ENCODE measurements at regions not wholly inside any gene's neighbourhood (a gene's known extent, or its start where the extent isn't known, plus 50 kb on each side); places are given as distances from the start of the nearest gene placed in this dataset.
"Not testable (repeated sequence)": the region's sequence is repeated elsewhere in the genome, so short reads cannot be mapped to it uniquely, and the experiment has no call there.

DNA sequence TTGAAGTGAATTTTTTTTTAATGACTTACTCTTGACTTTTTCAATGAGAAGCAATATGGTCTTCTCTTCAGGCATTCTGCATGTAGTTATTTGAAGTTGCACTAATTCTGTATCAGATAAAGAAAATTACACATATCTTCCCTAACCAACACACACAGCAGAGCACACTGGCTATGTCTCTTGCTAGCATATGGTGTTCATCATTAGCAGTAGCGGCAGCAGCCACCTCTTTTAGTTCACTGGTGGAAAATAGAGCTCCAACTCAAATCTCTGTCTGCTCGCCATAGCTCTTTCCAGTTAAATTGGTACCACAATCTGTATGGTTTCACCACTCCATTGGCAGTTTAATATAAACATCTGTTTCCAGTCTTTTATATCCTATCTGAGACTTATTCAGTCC, 278.1 kb upstream of the ZEB2 start:
- no peak for DNase-seq (ENCODE audit: low read depth in 4 of 4, low spot score in 3 of 4)

DNA sequence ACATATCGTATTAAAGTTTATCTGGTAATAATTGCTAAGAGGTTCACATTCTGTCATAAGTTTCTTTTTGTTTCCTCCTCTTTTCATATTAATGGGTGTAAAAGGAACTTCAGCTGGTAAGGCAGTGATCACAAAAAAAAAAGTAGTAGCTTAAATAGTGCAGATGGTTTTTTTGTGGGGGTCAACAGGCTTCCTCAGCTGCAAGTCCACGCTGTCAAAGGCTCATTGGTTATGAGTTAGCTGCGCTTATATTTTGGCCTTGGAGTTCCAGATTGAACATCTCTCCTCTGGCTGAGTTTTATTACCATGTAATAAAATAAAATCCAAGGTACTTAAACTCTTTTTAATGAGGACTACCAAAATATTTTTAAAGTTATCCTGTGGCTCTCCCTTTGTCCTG, 277.0 kb upstream of the ZEB2 start:
- peak; percentile 60 to 72 (median 66) for DNase-seq (ENCODE audit: low read depth in 4 of 4, low spot score in 3 of 4)

DNA sequence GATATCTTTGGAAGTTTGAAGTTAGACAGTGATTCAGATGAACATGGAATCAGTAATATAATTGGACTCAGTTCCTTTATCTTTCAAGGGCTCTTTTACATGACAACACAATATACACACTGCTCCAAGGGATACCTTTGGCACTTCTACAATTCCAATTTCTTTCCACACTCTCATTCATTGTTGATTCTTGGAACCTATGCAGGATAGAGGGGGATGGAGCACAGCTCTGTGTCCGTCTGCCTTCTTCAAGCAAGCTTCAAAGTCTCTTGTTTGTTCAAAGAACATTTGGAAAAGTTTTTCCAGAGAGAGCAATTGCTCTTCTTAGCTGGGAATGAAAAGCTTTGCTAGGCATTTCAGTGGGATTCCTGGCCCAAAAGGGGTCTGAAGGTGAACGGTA, 276.2 kb upstream of the ZEB2 start:
- no peak for DNase-seq (ENCODE audit: low read depth in 4 of 4, low spot score in 3 of 4)

DNA sequence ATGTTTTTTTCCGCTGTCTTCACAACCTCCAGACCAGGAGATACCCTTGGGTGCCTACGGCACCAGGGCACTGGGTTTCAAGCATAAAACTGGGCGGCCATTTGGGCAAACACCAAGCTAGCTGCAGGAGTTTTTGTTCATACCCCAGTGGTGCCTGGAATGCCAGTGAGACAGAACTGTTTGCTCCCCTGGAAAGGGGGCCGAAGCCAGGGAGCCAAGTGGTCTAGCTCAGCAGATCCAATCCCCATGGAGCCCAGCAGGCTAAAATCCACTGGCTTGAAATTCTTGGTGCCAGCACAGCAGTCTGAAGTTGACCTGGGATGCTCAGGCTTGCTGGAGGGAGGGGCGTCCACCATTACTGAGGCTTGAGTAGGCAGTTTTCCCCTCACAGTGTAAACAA, 265.3 kb upstream of the ZEB2 start:
- no peak for DNase-seq (ENCODE audit: low read depth in 4 of 4, low spot score in 3 of 4)

DNA sequence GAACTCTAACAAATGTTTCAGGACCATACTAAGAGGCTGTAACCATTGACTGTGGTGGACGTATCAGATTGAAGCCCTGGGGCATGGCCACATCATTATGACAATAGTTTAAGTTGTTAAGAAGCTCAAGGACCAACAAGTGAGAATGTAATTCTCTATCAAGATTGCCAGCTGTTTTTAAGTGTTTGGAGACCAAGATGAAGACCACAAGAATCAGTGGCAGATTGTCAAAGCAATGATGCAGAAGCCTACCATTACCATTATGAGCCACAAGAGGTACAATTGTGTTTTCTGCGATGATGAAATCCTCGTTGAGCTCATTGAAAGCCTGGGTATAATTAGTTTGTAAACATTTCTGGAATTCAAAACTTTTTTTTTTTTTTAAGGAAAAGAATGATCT, 261.1 kb upstream of the ZEB2 start:
- DNase-seq (ENCODE audit: low read depth in 4 of 4, low spot score in 3 of 4) = no peak

DNA sequence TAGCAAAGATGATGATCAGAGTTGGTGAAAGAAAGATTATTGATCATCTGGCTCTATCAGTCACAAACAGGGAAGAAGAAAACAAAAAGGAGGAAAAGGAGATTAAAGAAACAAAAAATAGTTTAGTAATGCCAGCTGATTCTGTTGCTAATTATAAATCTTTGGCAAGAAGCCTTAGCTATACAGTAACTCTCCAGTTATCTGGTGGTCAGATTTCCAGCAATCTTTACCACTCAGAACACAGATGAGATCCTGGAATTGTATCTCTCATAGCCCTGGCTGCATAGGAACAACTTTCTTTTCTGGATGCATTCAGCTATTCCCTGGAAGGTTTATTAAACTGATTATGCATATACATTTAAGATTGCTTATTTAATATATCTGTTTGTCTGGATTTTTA, 256.8 kb upstream of the ZEB2 start:
- DNase-seq (ENCODE audit: low read depth in 4 of 4, low spot score in 3 of 4) = no peak

DNA sequence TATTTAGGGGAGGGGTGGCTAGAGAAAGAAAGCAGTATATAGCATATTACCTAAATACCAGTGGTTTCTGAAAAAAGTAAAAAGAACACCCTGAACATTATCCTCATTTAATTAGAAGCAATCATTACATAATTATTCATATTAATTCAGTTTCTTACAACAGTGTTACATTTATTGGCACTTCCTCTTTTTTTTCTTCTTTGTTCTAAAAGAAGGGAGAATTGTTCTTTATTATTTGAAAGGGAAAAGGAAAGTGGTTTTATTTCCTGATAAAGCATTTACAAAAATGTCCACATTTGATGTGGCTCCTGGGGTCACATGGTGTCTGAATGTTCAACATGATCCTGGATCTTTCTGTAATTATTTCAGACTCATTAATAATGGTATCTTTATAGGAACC, 254.9 kb upstream of the ZEB2 start:
- DNase-seq (ENCODE audit: low read depth in 4 of 4, low spot score in 3 of 4) = no peak

DNA sequence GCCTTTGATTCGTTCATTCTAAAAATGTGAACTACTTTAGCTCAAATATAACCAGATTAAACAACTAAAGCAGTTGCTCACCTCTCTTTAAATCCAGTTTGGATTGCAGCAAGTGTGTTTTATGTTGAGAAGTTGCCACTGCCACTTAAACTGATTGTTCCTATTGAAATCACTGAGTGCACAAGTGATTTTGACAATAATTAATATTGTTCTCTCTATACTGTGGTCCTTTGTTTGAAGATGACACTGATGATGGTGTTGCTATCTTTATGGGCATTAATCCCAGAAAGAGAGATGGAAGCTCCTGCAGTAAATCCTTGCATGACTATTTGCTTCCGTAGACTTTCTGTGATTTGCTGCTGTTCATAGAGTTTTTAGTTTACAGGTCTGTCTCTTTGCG, 251.4 kb upstream of the ZEB2 start:
- no peak for DNase-seq (ENCODE audit: low read depth in 4 of 4, low spot score in 3 of 4)

DNA sequence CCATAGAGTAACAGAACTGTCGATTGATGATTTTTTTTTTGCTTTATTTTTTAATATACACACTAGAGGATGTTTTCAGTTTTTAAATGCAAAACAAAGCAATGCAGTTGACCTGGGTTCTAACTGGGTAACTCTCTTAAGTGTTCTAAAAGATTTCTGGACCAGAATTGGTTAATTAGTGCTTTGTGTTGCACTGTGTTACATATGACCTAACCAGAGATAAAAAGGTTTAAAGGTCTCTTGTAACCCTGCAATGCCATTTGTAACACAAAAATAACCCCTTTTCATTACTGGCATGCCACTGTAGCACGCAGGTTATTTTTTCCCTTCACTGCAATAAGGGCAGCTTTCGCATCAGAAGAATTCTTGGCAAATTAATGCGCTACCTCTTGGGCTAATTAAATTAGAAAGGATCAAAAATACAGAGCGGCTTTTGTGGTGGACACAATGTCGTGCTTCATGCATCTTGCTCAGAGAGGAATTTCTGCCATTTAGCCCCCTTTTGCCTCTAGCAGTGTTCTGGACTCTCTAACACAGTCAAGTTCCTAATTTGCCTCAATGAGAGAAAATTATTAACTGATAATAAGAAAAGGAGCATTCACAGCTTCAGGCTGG, 250.8 kb upstream of the ZEB2 start:
- DNase-seq (ENCODE audit: low read depth in 4 of 4, low spot score in 3 of 4) = no peak

DNA sequence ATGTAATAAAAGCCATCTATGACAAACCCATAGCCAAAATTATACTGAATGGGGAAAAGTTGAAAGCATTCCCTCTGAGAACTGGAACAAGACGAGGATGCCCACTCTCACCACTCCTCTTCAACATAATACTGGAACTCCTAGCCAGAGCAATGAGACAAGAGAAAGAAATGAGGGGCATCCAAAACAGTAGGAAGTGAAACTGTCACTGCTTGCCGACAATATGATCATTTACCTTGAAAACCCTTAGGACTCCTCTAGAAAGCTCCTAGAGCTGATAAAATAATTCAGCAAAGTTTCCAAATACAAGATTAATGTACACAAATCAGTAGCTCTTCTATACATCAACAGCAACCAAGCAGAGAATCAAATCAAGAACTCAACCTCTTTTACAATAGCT, 241.0 kb upstream of the ZEB2 start:
- DNase-seq (ENCODE audit: low read depth in 4 of 4, low spot score in 3 of 4) = not testable (repeated sequence)

DNA sequence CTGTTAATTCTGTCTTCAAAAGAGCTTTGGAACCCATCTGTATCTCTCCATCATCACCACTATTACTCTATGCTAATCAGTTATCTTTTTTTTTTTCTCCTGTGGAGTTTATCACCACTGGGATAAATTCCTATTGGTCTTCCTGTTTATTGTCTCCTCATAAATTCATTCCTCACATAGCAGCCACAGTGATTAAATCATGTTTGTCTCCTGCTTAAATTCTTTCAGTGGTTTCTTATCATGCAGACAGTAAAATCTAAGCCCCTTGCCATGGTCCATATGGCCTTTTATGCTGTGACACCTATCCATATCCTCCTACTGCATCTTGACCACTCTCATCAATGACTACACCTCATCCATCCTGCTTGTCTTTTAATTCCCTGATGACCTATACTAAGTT, 239.8 kb upstream of the ZEB2 start:
- no peak for DNase-seq (ENCODE audit: low read depth in 4 of 4, low spot score in 3 of 4)

DNA sequence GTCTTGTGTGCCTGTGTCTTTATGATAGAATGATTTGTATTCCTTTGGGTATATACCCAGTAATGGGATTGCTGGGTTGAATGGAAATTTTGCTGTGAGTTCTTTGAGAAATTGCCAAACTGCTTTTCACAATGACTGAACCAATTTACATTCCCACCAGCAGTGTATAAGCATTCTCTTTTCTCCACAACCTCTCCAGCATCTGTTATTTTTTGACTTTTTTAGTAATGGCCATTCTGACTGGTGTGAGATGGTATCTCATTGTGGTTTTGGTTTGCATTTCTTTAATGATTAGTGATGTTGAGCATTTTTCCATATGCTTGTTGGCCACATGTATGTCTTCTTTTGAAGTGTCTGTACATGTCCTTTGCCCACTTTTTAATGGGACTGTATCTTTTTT, 238.3 kb upstream of the ZEB2 start:
- not testable (repeated sequence) for DNase-seq (ENCODE audit: low read depth in 4 of 4, low spot score in 3 of 4)

DNA sequence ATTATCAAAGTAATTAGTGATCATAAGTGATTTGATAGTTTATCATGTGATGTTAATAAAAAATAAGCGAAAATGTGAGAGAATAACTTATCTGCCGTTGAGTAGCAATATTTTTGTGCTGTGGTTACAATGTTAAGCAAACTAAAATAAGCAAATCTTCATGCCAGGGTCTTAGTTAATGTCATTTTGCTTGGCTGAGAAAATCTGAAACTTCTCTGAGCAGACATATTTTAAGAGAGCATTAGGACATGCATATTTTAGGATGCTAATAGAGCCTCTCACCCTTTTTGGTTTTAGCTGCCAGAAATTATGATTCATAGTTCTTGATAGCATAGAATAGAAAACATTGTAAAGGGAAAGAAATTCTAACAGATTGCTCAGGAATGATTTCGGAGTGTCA, 233.5 kb upstream of the ZEB2 start:
- no peak for DNase-seq (ENCODE audit: low read depth in 4 of 4, low spot score in 3 of 4)

DNA sequence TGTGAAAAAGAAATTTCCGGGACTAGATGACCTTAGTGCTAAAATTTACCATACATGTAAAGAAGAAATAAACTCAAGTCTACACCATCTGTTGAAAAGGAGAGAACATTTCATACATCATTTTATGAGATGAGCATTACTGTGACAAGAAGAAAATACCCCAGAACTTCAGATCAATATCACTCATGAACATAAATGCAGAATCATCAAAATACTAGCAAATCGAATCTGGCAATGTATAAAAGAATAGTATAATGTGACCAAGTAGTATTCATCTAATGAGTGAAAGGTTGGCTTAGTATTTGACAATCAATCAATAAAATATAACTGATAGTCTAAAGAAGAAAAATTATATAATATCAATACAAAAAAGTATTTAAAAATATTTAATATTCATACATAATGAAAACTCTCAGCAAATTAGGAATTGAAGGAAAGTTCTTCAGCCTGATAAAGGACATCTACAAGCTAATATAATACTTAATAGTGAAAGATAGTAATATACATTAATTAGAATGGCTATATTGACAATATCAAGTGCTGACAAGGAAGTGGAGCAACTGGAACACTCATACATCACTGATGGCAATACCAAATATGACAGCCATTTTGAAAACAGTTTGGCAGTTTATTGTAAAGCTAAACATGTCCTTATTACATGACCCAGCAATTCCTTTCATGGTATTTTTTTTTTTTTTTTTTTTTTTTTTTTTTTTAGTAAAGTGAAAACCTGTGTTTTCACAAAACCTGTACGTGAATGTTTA, 231.4 kb upstream of the ZEB2 start:
- no peak for DNase-seq (ENCODE audit: low read depth in 4 of 4, low spot score in 3 of 4)

DNA sequence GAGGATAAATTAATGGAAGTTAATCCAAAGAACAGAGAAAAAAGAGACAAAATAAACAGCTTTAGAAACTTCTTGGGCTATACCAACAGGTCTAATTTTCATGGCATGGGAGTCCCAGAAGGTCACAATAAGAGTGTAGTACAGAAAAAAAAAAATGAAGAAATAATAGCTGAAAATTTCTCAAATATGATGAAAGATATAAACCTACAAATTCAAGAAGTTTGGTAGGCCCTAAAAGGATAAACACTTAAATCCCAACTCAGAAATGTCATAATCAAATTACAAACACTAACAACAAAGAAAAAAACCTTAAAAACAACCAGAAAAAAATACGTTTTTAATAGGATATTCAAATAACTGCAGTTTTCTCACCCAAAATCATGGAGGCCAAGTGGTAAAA, 229.3 kb upstream of the ZEB2 start:
- no peak for DNase-seq (ENCODE audit: low read depth in 4 of 4, low spot score in 3 of 4)

DNA sequence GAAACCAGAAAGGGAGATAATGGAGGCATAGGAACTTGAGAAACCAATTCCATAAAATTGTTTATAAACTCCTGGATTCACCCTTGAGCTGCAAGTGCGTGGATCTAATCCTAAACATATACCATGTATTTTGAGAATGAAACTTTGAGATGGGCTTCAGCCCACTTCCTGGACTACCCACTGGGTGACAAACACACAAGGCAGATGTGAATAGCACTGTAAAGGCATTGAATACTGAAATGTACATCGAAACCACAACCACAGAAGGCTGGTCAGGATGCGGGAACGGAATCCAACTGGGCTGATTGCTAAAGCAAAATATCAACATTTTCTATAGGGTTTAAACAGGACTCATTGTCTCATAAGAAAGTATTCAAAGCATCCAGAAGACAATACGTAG, 228.5 kb upstream of the ZEB2 start:
- DNase-seq (ENCODE audit: low read depth in 4 of 4, low spot score in 3 of 4) = no peak

DNA sequence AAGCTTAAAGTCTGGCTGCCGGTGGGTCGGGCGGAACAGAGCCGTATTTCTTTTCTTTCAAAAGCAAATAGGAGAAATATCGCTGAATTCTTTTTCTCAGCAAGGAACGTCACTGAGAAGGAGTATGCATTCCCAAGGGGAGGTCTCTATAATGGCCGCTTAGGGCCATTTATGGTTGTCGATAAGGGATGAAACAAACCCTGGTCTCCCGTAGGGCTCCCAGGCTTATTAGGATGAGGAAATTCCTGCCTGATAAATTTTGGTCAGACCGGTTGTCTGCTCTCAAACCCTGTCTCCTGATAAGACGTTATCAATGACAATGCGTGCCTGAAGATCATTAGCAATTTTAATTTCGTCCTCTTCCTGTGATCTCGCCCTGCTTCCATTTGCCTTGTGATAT, 227.7 kb upstream of the ZEB2 start:
- DNase-seq (ENCODE audit: low read depth in 4 of 4, low spot score in 3 of 4) = no peak

DNA sequence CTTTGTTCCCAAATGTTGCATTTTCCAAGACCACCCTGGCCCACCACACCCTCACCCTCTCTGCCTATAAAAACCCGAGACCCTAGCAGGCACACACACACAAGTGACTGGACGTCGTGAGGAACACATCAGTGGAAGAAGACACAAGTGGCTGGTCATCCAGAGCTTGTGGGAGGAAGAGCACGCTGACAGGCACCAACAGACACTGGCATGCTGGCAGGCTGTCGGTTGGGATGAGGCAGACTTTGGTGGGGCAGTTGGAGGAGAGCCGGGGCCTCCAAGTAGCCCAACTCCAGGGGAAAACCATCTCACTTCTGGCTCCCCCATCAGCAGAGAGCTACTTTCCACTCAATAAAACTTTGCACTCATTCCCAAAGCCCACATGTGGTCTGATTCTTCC, 225.5 kb upstream of the ZEB2 start:
- no peak for DNase-seq (ENCODE audit: low read depth in 4 of 4, low spot score in 3 of 4)

DNA sequence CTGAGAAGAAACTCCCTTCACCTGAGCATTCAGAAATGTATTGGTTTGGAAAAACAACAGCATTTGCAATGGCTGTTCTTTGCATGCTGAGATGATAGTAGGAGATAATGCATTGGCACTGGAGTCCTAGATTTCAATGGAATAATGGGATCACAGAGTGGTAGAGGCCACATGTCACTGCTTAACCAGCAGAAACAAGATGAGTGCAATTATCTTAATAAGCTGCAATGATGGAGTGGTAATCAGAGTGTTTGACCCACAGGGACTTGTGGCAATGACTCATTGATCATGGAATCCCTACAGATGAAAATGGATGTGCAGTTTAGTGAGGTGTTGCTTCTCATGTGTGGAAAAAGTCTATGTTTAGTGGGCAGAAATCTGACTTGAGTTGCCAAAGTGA, 218.8 kb upstream of the ZEB2 start:
- DNase-seq (ENCODE audit: low read depth in 4 of 4, low spot score in 3 of 4) = no peak

DNA sequence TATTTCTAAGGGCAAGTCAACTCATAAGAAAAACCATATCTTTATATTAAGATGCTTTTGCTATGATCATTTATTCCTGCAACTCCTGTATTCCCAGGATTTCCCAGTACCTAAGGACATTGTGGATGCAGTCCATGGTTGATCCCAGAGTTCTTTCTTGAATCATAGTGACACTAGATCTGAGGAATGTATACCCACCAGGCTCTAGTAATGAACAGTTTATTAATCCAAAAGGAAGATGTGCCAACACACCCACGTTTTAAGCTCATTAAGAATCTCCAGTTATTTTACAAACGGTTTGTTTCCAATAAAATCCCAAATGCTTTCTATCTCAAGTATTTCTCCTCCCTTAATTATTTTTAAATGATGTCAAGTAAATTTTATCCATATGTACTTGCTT, 210.8 kb upstream of the ZEB2 start:
- no peak for DNase-seq (ENCODE audit: low read depth in 4 of 4, low spot score in 3 of 4)

DNA sequence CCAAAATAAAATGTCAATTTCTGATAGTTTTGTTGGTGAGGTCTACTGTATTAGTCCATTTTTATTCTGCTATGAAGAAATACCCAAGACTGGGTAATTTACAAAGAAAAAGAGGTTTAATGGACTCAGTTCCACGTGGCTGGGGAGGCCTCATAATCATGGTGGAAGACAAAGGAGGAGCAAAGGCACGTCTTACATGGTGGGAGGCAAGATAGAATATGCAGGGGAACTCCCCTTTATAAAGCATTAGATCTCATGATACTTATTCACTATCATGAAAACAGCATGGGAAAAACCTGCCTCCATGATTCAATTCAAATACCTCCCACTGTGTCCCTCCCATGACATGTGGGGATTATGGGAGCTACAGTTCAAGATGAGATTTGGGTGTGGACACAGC, 204.5 kb upstream of the ZEB2 start:
- not testable (repeated sequence) for DNase-seq (ENCODE audit: low read depth in 4 of 4, low spot score in 3 of 4)

DNA sequence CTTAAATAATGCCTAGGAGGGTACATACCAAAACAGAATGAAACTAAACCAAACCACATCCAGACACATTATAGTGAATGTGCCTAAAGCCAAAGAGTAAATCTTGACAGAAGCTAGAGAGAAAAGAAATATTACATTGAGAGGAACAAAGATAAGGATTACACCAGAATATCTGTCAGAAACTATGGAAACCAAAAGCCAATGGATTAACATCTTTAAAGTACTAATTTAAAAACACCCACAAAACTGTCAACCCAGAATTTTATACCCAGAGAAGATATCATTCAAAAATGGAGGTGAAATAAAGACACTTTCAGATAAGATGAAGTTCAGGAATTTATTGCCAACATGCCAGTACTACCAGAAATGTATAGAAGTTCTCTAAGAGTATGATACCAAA, 198.5 kb upstream of the ZEB2 start:
- DNase-seq (ENCODE audit: low read depth in 4 of 4, low spot score in 3 of 4) = no peak

DNA sequence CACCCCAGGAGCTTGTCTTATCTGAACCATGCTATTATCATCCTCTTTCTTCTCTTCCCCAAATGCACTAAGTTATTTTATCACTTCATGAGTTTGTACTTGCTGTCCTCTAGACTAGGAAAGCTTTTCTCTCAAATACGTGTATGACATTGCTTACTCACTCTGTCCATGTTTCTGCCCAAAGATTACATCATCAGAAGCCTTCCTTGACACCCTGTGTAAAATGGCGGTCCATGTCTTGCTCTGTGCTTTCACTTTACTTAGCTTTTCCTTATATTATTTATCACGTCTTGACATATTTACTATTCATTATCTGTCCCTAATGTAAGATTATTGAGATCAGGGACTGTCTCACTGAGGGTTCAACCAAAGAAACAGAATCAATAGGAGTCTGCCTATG, 196.1 kb upstream of the ZEB2 start:
- DNase-seq (ENCODE audit: low read depth in 4 of 4, low spot score in 3 of 4) = no peak
